ENCODE measurements at regions not wholly inside any gene's neighbourhood (a gene's known extent, or its start where the extent isn't known, plus 50 kb on each side); places are given as distances from the start of the nearest gene placed in this dataset.
A peak's percentile ranks its signal among the peaks of the same experiment; 100 is the strongest.

- POLR2A ChIA-PET, result no interaction called here
- H3K27ac Mint-ChIP-seq, result no peak overlapping the region
- no peaks in the 10 kb centered on the region for H3K36me3 Mint-ChIP-seq (ENCODE audit: low read depth)
- no peaks in the 10 kb centered on the region for H3K4me1 Mint-ChIP-seq (ENCODE audit: low read depth)
- H3K4me3 Mint-ChIP-seq, result no peak overlapping the region
- peaks cover 4% of the 10 kb centered on the region for H3K9me3 Mint-ChIP-seq (ENCODE audit: insufficient read depth)
- DNase-seq (no peak), ATAC-seq (no peak)
- peaks cover 56% of the 10 kb centered on the region for H3K27me3 Mint-ChIP-seq (ENCODE audit: low read depth)
- CTCF ChIA-PET, result interaction anchor here (0.7 to 4.5 kb wide), 7 partner anchors 8 to 180 kb away, joined by 3 to 51 read pairs (median 5); no protein-coding TSS in a partner anchor
Measured at GRCh38 chr6:41422161-41422560, 86.8 kb downstream of the NCR2 start.

DNA sequence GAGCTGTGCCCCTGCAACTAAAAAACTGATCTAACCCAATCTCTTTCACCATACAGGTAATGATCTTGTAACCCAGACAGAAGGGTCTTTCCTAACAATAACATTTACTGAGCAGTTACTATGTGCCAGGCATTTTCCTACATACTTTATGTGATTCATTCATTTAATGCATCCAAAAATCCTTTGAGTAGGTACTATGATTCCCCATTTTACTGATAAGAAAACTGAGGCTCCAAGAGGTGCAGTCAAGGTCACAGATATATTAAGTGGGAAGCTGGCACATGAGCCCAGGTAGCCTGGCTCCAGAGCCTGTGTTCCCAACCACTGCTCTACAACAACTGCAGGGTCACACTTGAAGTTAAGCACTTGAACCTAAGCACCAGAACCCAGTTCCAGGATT is 87.6 kb downstream of the NCR2 start:
- DNase-seq (no peak), ATAC-seq (no peak)
- no peak overlapping the region for H3K27ac Mint-ChIP-seq
- peaks cover 48% of the 10 kb centered on the region for H3K27me3 Mint-ChIP-seq (ENCODE audit: low read depth)
- ChIA-PET CTCF (interaction anchor here (1.9 to 4.5 kb wide), 4 partner anchors 52 to 179 kb away, joined by 4 to 51 read pairs (median 7); no protein-coding TSS in a partner anchor), POLR2A (no interaction called here)
- H3K36me3 Mint-ChIP-seq (ENCODE audit: low read depth), result no peaks in the 10 kb centered on the region
- no peak overlapping the region for H3K4me3 Mint-ChIP-seq
- H3K4me1 Mint-ChIP-seq (ENCODE audit: low read depth), result no peaks in the 10 kb centered on the region
- peaks cover 4% of the 10 kb centered on the region for H3K9me3 Mint-ChIP-seq (ENCODE audit: insufficient read depth)

GRCh38 chr6:41424370-41425058 is 89.1 kb downstream of the NCR2 start:
- peak; percentile 86 for DNase-seq
- no peak overlapping the region for H3K27ac Mint-ChIP-seq
- H3K4me3 Mint-ChIP-seq, result no peak overlapping the region
- peak; percentile 66 for ATAC-seq
- no peaks in the 10 kb centered on the region for H3K36me3 Mint-ChIP-seq (ENCODE audit: low read depth)
- POLR2A ChIA-PET, result no interaction called here
- H3K9me3 Mint-ChIP-seq (ENCODE audit: insufficient read depth), result peaks cover 4% of the 10 kb centered on the region
- peaks cover 9% of the 10 kb centered on the region for H3K4me1 Mint-ChIP-seq (ENCODE audit: low read depth)
- CTCF ChIA-PET, result interaction anchor here (0.7 to 4.5 kb wide), 36 partner anchors 8 to 291 kb away, joined by 3 to 51 read pairs (median 4); no protein-coding TSS in a partner anchor
- peaks cover 45% of the 10 kb centered on the region for H3K27me3 Mint-ChIP-seq (ENCODE audit: low read depth)

GRCh38 chr6:41425511-41425910 is 90.1 kb downstream of the NCR2 start:
- ChIA-PET CTCF (interaction anchor here (0.9 to 4.5 kb wide), 25 partner anchors 9 to 258 kb away, joined by 3 to 51 read pairs (median 5); no protein-coding TSS in a partner anchor), POLR2A (no interaction called here)
- H3K4me1 Mint-ChIP-seq (ENCODE audit: low read depth), result peaks cover 11% of the 10 kb centered on the region
- no peaks in the 10 kb centered on the region for H3K9me3 Mint-ChIP-seq (ENCODE audit: insufficient read depth)
- ATAC-seq, result no peak
- H3K27me3 Mint-ChIP-seq (ENCODE audit: low read depth), result peaks cover 47% of the 10 kb centered on the region
- H3K36me3 Mint-ChIP-seq (ENCODE audit: low read depth), result no peaks in the 10 kb centered on the region
- no peak overlapping the region for H3K27ac Mint-ChIP-seq
- no peak overlapping the region for H3K4me3 Mint-ChIP-seq
- DNase-seq, result no peak

GRCh38 chr6:41426438-41426851 is 91.0 kb downstream of the NCR2 start:
- Mint-ChIP-seq H3K27ac (no peak overlapping the region), H3K4me3 (no peak overlapping the region), H3K9me3 (ENCODE audit: insufficient read depth) (no peaks in the 10 kb centered on the region), H3K36me3 (ENCODE audit: low read depth) (no peaks in the 10 kb centered on the region), H3K4me1 (ENCODE audit: low read depth) (peaks cover 11% of the 10 kb centered on the region), H3K27me3 (ENCODE audit: low read depth) (peaks cover 46% of the 10 kb centered on the region)
- ChIA-PET CTCF (interaction anchor here (0.8 to 4.5 kb wide), 11 partner anchors 11 to 257 kb away, joined by 3 to 51 read pairs (median 3); no protein-coding TSS in a partner anchor), POLR2A (no interaction called here)
- DNase-seq (no peak), ATAC-seq (no peak)

GRCh38 chr6:41426888-41427641 is 91.7 kb downstream of the NCR2 start:
- CTCF ChIA-PET, result interaction anchor here (1.0 to 4.5 kb wide), 6 partner anchors 19 to 256 kb away, joined by 3 to 51 read pairs (median 4); no protein-coding TSS in a partner anchor
- no peaks in the 10 kb centered on the region for H3K9me3 Mint-ChIP-seq (ENCODE audit: insufficient read depth)
- DNase-seq (no peak), ATAC-seq (no peak)
- POLR2A ChIA-PET, result no interaction called here
- H3K36me3 Mint-ChIP-seq (ENCODE audit: low read depth), result no peaks in the 10 kb centered on the region
- H3K4me1 Mint-ChIP-seq (ENCODE audit: low read depth), result peaks cover 11% of the 10 kb centered on the region
- no peak overlapping the region for H3K4me3 Mint-ChIP-seq
- peaks cover 43% of the 10 kb centered on the region for H3K27me3 Mint-ChIP-seq (ENCODE audit: low read depth)
- H3K27ac Mint-ChIP-seq, result no peak overlapping the region

DNA sequence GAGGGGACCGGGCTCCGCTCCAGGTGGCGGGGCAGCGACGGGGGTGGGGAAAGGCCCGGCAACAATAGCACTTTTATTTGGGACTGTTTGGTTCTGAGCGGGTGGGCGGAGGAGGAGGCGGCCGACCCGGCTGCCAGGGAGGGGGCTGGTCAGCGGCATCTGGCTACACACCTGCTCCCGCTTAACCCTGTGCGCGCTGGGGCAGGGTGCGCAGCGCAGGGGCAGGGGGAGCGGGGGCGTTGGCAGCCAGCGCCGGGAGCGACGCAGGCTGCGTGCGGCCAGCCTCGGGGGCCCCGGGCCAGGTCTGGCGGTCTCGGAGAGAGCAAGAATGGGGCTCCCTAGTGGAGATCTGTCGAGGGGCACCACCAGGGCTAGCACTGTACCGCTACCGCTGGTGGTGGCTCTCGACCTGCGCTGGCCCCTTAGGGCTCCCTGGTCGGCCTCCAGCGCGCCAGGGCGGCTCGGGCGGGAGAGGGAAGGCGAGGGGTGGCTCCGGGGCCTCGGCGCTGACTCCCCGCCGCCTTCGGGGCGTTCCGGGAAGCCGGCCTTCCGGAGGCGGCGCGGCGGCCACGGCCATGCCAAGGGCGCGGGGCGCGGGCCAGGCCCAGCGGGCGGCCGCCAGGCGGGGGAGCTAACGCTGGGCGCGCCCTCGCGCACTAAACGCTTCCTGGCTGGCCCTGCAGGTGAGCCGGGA is 92.4 kb downstream of the NCR2 start:
- ChIA-PET POLR2A (no interaction called here), CTCF (interaction anchor here (0.5 kb wide), 1 partner anchor 11 kb away, joined by 3 read pairs; no protein-coding TSS in a partner anchor)
- no peaks in the 10 kb centered on the region for H3K9me3 Mint-ChIP-seq (ENCODE audit: insufficient read depth)
- H3K27ac Mint-ChIP-seq, result no peak overlapping the region
- H3K27me3 Mint-ChIP-seq (ENCODE audit: low read depth), result peaks cover 40% of the 10 kb centered on the region
- no peak overlapping the region for H3K4me3 Mint-ChIP-seq
- DNase-seq (no peak), ATAC-seq (peak; percentile 54)
- H3K36me3 Mint-ChIP-seq (ENCODE audit: low read depth), result no peaks in the 10 kb centered on the region
- peaks cover 11% of the 10 kb centered on the region for H3K4me1 Mint-ChIP-seq (ENCODE audit: low read depth)

DNA sequence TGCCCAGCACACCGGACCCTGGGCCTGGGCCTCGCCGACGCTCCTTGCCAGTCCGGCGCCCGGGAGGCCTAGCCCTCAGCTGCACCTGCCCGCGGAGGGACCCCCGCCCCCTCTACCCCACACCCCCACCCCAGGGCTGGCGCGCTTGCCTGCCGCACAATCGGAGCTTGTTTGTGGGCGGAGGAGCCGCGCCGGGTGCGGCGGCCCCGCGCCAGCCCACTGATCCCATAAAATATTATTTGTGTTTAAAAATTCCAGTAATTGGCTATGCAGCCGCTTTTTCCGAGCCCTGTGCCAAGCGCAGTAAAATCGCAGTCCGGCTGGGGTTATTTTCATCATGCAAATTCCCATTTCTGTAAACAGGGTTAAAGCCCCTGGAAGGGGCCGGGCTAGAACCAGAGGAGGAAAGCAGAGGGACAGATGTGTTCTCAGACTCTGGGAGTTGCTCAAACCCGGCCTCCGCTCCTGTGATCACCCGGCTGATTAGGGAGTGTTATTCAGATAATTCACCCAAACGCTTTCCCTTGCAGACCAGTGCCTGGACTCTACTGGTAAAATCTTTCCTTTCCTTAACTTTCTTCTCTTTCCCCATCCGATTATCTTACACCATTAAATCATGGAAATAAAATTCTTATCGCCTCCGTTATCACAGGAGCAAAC is 93.1 kb downstream of the NCR2 start:
- Mint-ChIP-seq H3K27ac (no peak overlapping the region), H3K9me3 (ENCODE audit: insufficient read depth) (no peaks in the 10 kb centered on the region), H3K36me3 (ENCODE audit: low read depth) (no peaks in the 10 kb centered on the region), H3K4me3 (no peak overlapping the region), H3K4me1 (ENCODE audit: low read depth) (peaks cover 11% of the 10 kb centered on the region), H3K27me3 (ENCODE audit: low read depth) (peaks cover 37% of the 10 kb centered on the region)
- no peak for ATAC-seq
- ChIA-PET CTCF (interaction anchor here (0.5 to 1.4 kb wide), 2 partner anchors 11 to 116 kb away, joined by 3 read pairs; no protein-coding TSS in a partner anchor), POLR2A (no interaction called here)
- no peak for DNase-seq

GRCh38 chr6:41428996-41429421 is 93.6 kb downstream of the NCR2 start:
- H3K27me3 Mint-ChIP-seq (ENCODE audit: low read depth), result peaks cover 34% of the 10 kb centered on the region
- ATAC-seq (no peak), DNase-seq (no peak)
- CTCF ChIA-PET, result interaction anchor here (1.4 kb wide), 1 partner anchor 115 kb away, joined by 3 read pairs; no protein-coding TSS in a partner anchor
- no peaks in the 10 kb centered on the region for H3K9me3 Mint-ChIP-seq (ENCODE audit: insufficient read depth)
- no peaks in the 10 kb centered on the region for H3K36me3 Mint-ChIP-seq (ENCODE audit: low read depth)
- no peak overlapping the region for H3K4me3 Mint-ChIP-seq
- peaks cover 11% of the 10 kb centered on the region for H3K4me1 Mint-ChIP-seq (ENCODE audit: low read depth)
- H3K27ac Mint-ChIP-seq, result no peak overlapping the region
- POLR2A ChIA-PET, result no interaction called here

- ATAC-seq, result no peak
- no peak overlapping the region for H3K27ac Mint-ChIP-seq
- H3K4me1 Mint-ChIP-seq (ENCODE audit: low read depth), result peaks cover 11% of the 10 kb centered on the region
- no peak overlapping the region for H3K4me3 Mint-ChIP-seq
- no peak for DNase-seq
- ChIA-PET POLR2A (no interaction called here), CTCF (interaction anchor here (1.4 kb wide), 2 partner anchors 12 to 115 kb away, joined by 3 read pairs; no protein-coding TSS in a partner anchor)
- H3K9me3 Mint-ChIP-seq (ENCODE audit: insufficient read depth), result no peaks in the 10 kb centered on the region
- no peaks in the 10 kb centered on the region for H3K36me3 Mint-ChIP-seq (ENCODE audit: low read depth)
- peaks cover 36% of the 10 kb centered on the region for H3K27me3 Mint-ChIP-seq (ENCODE audit: low read depth)
Measured at GRCh38 chr6:41429506-41430504, 94.4 kb downstream of the NCR2 start.

Measured in activated CD8-positive, alpha-beta T cell treated with anti-CD3 and anti-CD28 coated beads, Interleukin-2, amount 10 ng/mL, durations not matched to agents 7 days and 5 days (primary cell).